ENCODE measurements at regions not wholly inside any gene's neighbourhood (a gene's known extent, or its start where the extent isn't known, plus 50 kb on each side); places are given as distances from the start of the nearest gene placed in this dataset.

- TF ChIP-seq CTCF (IDR thresholded peaks at IDR 0.05; ENCODE audit: insufficient read depth, missing control alignments) = no peak
- FAIRE-seq (peak; percentile 63), DNase-seq (ENCODE audit: insufficient read length, low spot score) (no peak)
These were observed 383.9 kb upstream of the MMS22L start for GRCh38 chr6:97666889-97667288.

DNA sequence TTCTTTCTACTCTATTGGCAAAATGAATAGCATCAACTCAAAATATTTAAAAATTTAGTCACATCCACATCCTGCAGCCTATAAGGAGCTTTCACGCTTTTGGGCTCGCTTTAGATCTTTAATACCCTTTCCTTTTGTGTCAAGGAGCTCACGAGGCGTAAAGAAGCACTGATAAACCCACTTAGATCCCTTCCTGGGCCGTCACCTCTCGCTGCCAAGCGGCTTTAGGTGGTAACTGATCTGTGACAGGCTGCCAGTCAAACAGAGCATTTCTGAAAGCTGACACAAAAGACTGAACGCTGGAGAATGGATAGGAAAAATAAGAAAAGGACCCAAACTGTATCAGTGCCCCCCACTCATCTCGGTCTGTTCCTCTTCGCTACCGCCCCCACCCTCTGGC is 385.7 kb upstream of the MMS22L start:
- no peak for DNase-seq (ENCODE audit: insufficient read length, low spot score)
- peak; percentile 85 for FAIRE-seq
- no peak for TF ChIP-seq CTCF (IDR thresholded peaks at IDR 0.05; ENCODE audit: insufficient read depth, missing control alignments)

GRCh38 chr6:97669191-97670031 is 386.4 kb upstream of the MMS22L start:
- TF ChIP-seq CTCF (IDR thresholded peaks at IDR 0.05; ENCODE audit: insufficient read depth, missing control alignments) = no peak
- no peak for DNase-seq (ENCODE audit: insufficient read length, low spot score)
- peak; percentile 66 for FAIRE-seq

GRCh38 chr6:97674802-97675201 is 391.8 kb upstream of the MMS22L start:
- no peak for DNase-seq (ENCODE audit: insufficient read length, low spot score)
- TF ChIP-seq CTCF (IDR thresholded peaks at IDR 0.05; ENCODE audit: insufficient read depth, missing control alignments) = no peak
- FAIRE-seq = peak; percentile 89

- FAIRE-seq (no peak), DNase-seq (ENCODE audit: insufficient read length, low spot score) (no peak)
- no peak for TF ChIP-seq CTCF (IDR thresholded peaks at IDR 0.05; ENCODE audit: insufficient read depth, missing control alignments)
These were observed 394.6 kb upstream of the MMS22L start for GRCh38 chr6:97677626-97678025.

GRCh38 chr6:97687916-97688315 is 404.9 kb upstream of the MMS22L start:
- FAIRE-seq = no peak
- no peak for DNase-seq (ENCODE audit: insufficient read length, low spot score)
- TF ChIP-seq CTCF (IDR thresholded peaks at IDR 0.05; ENCODE audit: insufficient read depth, missing control alignments) = no peak

GRCh38 chr6:97689078-97689754 is 406.2 kb upstream of the MMS22L start:
- TF ChIP-seq CTCF (IDR thresholded peaks at IDR 0.05; ENCODE audit: insufficient read depth, missing control alignments) = no peak
- FAIRE-seq = no peak
- no peak for DNase-seq (ENCODE audit: insufficient read length, low spot score)
